ENCODE measurements at regions not wholly inside any gene's neighbourhood (a gene's known extent, or its start where the extent isn't known, plus 50 kb on each side); places are given as distances from the start of the nearest gene placed in this dataset.
"Not testable (repeated sequence)": the region's sequence is repeated elsewhere in the genome, so short reads cannot be mapped to it uniquely, and the experiment has no call there.

GRCh38 chr17:20926532-20926931 is 116.3 kb downstream of the USP22 start:
- H3K9me3 ChIP-seq = no peaks in the 10 kb centered on the region
- H3K4me1 ChIP-seq = no peaks in the 10 kb centered on the region
- H3K27ac ChIP-seq = no peak overlapping the region
- DNase-seq (no peak), ATAC-seq (no peak)
- H3K4me3 ChIP-seq = no peak overlapping the region
- no peaks in the 10 kb centered on the region for H3K27me3 ChIP-seq
- intact Hi-C loops (cut with DNase I) = no loop called here
- TF ChIP-seq CTCF (IDR thresholded peaks at IDR 0.05) = no peak
- no peaks in the 10 kb centered on the region for H3K36me3 ChIP-seq

- intact Hi-C loops (cut with DNase I) = no loop called here
- H3K36me3 ChIP-seq = no peaks in the 10 kb centered on the region
- no peak overlapping the region for H3K27ac ChIP-seq
- DNase-seq (no peak), ATAC-seq (no peak)
- no peaks in the 10 kb centered on the region for H3K27me3 ChIP-seq
- no peak overlapping the region for H3K4me3 ChIP-seq
- H3K4me1 ChIP-seq = no peaks in the 10 kb centered on the region
- TF ChIP-seq CTCF (IDR thresholded peaks at IDR 0.05) = no peak
- no peaks in the 10 kb centered on the region for H3K9me3 ChIP-seq
Observed at GRCh38 chr17:20927308-20927977, 115.4 kb downstream of the USP22 start.

- Histone ChIP-seq H3K27me3 (no peaks in the 10 kb centered on the region), H3K27ac (no peak overlapping the region), H3K4me3 (no peak overlapping the region), H3K36me3 (no peaks in the 10 kb centered on the region), H3K4me1 (no peaks in the 10 kb centered on the region), H3K9me3 (no peaks in the 10 kb centered on the region)
- ATAC-seq = no peak
- TF ChIP-seq CTCF (IDR thresholded peaks at IDR 0.05) = no peak
- intact Hi-C loops (cut with DNase I) = no loop called here
- DNase-seq = no peak
Observed at GRCh38 chr17:20929334-20929733, 113.5 kb downstream of the USP22 start.

- no peak for DNase-seq
Observed at GRCh38 chr17:20930081-20930760, 112.6 kb downstream of the USP22 start.

GRCh38 chr17:20933040-20933439 is 109.8 kb downstream of the USP22 start:
- H3K27me3 ChIP-seq; H3K36me3 ChIP-seq; H3K4me3 ChIP-seq; H3K27ac ChIP-seq; ATAC-seq; DNase-seq; H3K9me3 ChIP-seq; intact Hi-C loops (cut with DNase I); H3K4me1 ChIP-seq: not testable (repeated sequence)

More at GRCh38 chr17:20930081-20930760, 112.6 kb downstream of the USP22 start:
- Histone ChIP-seq H3K36me3 (no peaks in the 10 kb centered on the region), H3K4me1 (no peaks in the 10 kb centered on the region), H3K27me3 (no peaks in the 10 kb centered on the region), H3K4me3 (no peak overlapping the region), H3K9me3 (no peaks in the 10 kb centered on the region), H3K27ac (no peak overlapping the region)
- ATAC-seq = no peak
- no peak for TF ChIP-seq CTCF (IDR thresholded peaks at IDR 0.05)
- intact Hi-C loops (cut with DNase I) = no loop called here

- intact Hi-C loops (cut with DNase I) = no loop called here
- ATAC-seq = no peak
- DNase-seq = no peak
- no peak for TF ChIP-seq CTCF (IDR thresholded peaks at IDR 0.05)
- Histone ChIP-seq H3K4me3 (no peak overlapping the region), H3K4me1 (peaks cover 6% of the 10 kb centered on the region), H3K9me3 (no peaks in the 10 kb centered on the region), H3K27ac (no peak overlapping the region), H3K36me3 (no peaks in the 10 kb centered on the region), H3K27me3 (no peaks in the 10 kb centered on the region)
Observed at GRCh38 chr17:20934288-20934687, 108.5 kb downstream of the USP22 start.

Data from upper lobe of right lung (tissue), 1 donor.